ENCODE measurements at regions not wholly inside any gene's neighbourhood (a gene's known extent, or its start where the extent isn't known, plus 50 kb on each side); places are given as distances from the start of the nearest gene placed in this dataset.

DNA sequence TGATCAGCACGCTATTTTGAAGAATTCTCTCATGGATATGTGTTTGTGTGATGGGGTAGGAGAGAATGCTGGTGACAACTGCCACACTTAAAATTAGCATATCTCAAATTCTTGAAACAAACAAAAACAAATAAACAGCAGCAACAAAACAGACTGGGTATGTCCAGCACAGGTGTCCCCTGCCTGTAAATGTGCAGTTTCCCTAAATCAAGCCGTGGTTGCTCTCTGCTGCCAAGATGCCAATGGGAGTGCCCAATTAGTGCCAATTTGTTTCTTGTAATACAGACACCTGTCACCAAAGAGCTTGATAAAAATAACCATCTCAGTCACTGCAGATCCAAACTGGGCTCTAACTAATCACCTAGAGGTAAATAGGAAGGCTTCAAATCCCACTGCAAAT lies 144.2 kb upstream of the SMARCA2 start:
- TF ChIP-seq RAD21 (conservative IDR thresholded peaks at IDR 0.05) (no peak), POLR2AphosphoS5 (IDR thresholded peaks at IDR 0.05) (no peak), EZH2 (IDR thresholded peaks at IDR 0.05; ENCODE audit: borderline replicate concordance, insufficient read depth, low read length, poor library complexity, severe bottlenecking) (no peak)
- TF ChIP-seq, protein P1, sequence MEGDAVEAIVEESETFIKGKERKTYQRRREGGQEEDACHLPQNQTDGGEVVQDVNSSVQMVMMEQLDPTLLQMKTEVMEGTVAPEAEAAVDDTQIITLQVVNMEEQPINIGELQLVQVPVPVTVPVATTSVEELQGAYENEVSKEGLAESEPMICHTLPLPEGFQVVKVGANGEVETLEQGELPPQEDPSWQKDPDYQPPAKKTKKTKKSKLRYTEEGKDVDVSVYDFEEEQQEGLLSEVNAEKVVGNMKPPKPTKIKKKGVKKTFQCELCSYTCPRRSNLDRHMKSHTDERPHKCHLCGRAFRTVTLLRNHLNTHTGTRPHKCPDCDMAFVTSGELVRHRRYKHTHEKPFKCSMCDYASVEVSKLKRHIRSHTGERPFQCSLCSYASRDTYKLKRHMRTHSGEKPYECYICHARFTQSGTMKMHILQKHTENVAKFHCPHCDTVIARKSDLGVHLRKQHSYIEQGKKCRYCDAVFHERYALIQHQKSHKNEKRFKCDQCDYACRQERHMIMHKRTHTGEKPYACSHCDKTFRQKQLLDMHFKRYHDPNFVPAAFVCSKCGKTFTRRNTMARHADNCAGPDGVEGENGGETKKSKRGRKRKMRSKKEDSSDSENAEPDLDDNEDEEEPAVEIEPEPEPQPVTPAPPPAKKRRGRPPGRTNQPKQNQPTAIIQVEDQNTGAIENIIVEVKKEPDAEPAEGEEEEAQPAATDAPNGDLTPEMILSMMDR (IDR thresholded peaks at IDR 0.05; ENCODE audit: poor library complexity, severe bottlenecking) = no peak
- TF ChIP-seq, protein P2, sequence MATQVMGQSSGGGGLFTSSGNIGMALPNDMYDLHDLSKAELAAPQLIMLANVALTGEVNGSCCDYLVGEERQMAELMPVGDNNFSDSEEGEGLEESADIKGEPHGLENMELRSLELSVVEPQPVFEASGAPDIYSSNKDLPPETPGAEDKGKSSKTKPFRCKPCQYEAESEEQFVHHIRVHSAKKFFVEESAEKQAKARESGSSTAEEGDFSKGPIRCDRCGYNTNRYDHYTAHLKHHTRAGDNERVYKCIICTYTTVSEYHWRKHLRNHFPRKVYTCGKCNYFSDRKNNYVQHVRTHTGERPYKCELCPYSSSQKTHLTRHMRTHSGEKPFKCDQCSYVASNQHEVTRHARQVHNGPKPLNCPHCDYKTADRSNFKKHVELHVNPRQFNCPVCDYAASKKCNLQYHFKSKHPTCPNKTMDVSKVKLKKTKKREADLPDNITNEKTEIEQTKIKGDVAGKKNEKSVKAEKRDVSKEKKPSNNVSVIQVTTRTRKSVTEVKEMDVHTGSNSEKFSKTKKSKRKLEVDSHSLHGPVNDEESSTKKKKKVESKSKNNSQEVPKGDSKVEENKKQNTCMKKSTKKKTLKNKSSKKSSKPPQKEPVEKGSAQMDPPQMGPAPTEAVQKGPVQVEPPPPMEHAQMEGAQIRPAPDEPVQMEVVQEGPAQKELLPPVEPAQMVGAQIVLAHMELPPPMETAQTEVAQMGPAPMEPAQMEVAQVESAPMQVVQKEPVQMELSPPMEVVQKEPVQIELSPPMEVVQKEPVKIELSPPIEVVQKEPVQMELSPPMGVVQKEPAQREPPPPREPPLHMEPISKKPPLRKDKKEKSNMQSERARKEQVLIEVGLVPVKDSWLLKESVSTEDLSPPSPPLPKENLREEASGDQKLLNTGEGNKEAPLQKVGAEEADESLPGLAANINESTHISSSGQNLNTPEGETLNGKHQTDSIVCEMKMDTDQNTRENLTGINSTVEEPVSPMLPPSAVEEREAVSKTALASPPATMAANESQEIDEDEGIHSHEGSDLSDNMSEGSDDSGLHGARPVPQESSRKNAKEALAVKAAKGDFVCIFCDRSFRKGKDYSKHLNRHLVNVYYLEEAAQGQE (IDR thresholded peaks at IDR 0.05; ENCODE audit: borderline replicate concordance) = no peak

Data from neural cell (in vitro differentiated cells).